ENCODE measurements at regions not wholly inside any gene's neighbourhood (a gene's known extent, or its start where the extent isn't known, plus 50 kb on each side); places are given as distances from the start of the nearest gene placed in this dataset.

GRCh38 chr1:238302646-238303045, 411.9 kb upstream of the ZP4 start:
- ATAC-seq (ENCODE audit: low FRiP score in 2 of 2) (no peak), DNase-seq (no peak)
- Histone ChIP-seq H3K27ac (no peak overlapping the region), H3K4me3 (no peak overlapping the region), H3K9me3 (no peaks in the 10 kb centered on the region), H3K27me3 (no peaks in the 10 kb centered on the region), H3K36me3 (no peaks in the 10 kb centered on the region), H3K4me1 (no peaks in the 10 kb centered on the region)
- no peak for TF ChIP-seq EP300 (IDR thresholded peaks at IDR 0.05)

- Histone ChIP-seq H3K36me3 (no peaks in the 10 kb centered on the region), H3K27ac (no peak overlapping the region), H3K4me1 (no peaks in the 10 kb centered on the region), H3K4me3 (no peak overlapping the region), H3K9me3 (no peaks in the 10 kb centered on the region), H3K27me3 (no peaks in the 10 kb centered on the region)
- DNase-seq = no peak
- TF ChIP-seq POLR2A (IDR thresholded peaks at IDR 0.05) = no peak
- TF ChIP-seq POLR2AphosphoS5 (IDR thresholded peaks at IDR 0.05) = no peak
- TF ChIP-seq CTCF (IDR thresholded peaks at IDR 0.05) = no peak
- no peak for TF ChIP-seq EP300 (IDR thresholded peaks at IDR 0.05)
- ATAC-seq (ENCODE audit: low FRiP score in 2 of 2) = no peak
- WGBS, 2 donors = 85 to 89% methylated on average over 7 of the region's 7 CpGs
Measured at GRCh38 chr1:238296371-238296770, 405.6 kb upstream of the ZP4 start.

DNA sequence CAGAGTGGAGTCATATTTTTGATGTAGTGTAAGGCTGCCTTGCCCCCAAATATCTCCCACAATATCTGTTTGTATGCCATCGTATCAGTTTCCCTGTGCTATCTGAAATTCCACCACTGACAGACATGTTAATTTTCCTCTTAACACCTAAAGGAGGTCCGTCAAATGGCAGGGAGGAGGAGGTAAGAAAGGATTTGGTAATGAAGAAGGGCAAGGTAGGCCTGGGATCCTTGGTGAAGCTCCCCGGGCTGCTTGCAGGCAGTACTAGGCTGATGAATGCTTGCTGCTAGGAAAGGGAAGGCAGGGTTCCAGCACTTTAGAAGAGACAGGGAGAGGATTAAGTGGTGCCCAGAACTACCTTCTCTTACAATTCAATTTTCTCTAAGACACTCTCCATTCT, 402.4 kb upstream of the ZP4 start:
- ATAC-seq (ENCODE audit: low FRiP score in 2 of 2) (no peak), DNase-seq (no peak)
- WGBS, 2 donors = 76 to 81% methylated on average over 3 of the region's 3 CpGs
- TF ChIP-seq EP300 (IDR thresholded peaks at IDR 0.05) (no peak), POLR2AphosphoS5 (IDR thresholded peaks at IDR 0.05) (no peak), POLR2A (IDR thresholded peaks at IDR 0.05) (no peak), CTCF (IDR thresholded peaks at IDR 0.05) (no peak)
- no peak overlapping the region for H3K27ac ChIP-seq
- H3K4me1 ChIP-seq = no peaks in the 10 kb centered on the region
- no peaks in the 10 kb centered on the region for H3K9me3 ChIP-seq
- no peaks in the 10 kb centered on the region for H3K36me3 ChIP-seq
- no peak overlapping the region for H3K4me3 ChIP-seq
- no peaks in the 10 kb centered on the region for H3K27me3 ChIP-seq

DNA sequence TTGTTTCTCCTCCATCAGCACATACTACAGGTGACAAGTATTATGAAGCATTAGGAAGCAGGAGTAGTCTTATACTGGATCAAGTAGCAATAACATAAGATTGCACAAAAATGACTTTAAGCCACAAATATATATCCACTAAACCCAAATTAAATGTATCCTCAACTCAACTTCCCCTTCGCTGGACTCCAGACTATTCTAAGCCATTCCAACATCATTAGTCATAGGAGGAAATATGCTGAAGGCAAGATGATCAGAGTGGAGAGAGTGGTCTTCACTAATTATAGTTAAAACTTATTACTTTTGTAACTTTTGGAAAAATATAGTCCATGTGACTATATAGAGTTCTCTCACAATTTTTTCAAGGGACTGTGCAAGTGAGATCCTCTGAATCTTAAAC, 390.7 kb upstream of the ZP4 start:
- H3K9me3 ChIP-seq = peaks cover 0 to 1% (median 0%) of the 10 kb centered on the region in 4 donors
- DNase-seq = no peak
- 70 to 86% methylated on average over 1 of the region's 1 CpG for WGBS, 2 donors
- H3K27me3 ChIP-seq = no peaks in the 10 kb centered on the region
- TF ChIP-seq POLR2AphosphoS5 (IDR thresholded peaks at IDR 0.05) (no peak), EP300 (IDR thresholded peaks at IDR 0.05) (no peak), CTCF (IDR thresholded peaks at IDR 0.05) (no peak), POLR2A (IDR thresholded peaks at IDR 0.05) (no peak)
- no peak overlapping the region for H3K27ac ChIP-seq
- no peak overlapping the region for H3K4me3 ChIP-seq
- no peak for ATAC-seq (ENCODE audit: low FRiP score in 2 of 2)
- H3K4me1 ChIP-seq = no peaks in the 10 kb centered on the region
- H3K36me3 ChIP-seq = no peaks in the 10 kb centered on the region

DNA sequence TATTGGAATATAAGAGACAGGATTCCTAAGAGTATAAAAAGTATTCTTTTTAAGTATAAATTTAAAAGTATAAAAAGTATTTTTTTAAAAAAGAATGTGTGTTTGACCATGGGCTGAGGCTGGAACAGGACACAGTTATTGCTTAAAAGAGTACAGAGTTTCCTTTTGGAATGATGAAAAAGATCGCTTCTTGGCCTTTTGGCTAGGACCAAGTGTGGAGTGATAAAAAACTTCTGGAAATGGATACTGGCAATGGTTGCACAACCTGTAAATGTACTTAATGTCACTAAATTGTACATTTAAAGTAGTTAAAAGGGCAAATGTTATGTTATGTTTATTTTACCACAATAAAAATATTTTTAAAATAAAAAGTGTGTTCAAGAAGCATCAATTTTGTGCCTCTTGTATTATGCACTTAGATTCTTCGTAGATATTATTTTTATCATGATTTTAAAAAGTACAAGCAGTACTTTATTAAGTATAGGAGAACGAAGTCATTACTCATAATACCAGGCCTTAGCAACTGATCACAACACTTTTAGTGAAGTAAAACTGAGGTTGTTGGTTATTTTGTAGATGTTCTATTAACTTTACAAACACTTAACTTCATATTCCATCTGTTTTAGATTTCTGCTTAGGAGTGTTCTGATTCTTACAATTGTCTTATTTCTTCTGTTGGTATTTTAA, 389.1 kb upstream of the ZP4 start:
- Histone ChIP-seq H3K4me1 (no peaks in the 10 kb centered on the region), H3K27me3 (no peaks in the 10 kb centered on the region), H3K27ac (no peak overlapping the region), H3K4me3 (no peak overlapping the region), H3K9me3 (peaks cover 0 to 10% (median 0%) of the 10 kb centered on the region in 4 donors), H3K36me3 (no peaks in the 10 kb centered on the region)
- TF ChIP-seq POLR2A (IDR thresholded peaks at IDR 0.05) (no peak), EP300 (IDR thresholded peaks at IDR 0.05) (no peak)
- DNase-seq = no peak
- WGBS, 2 donors = 65 to 75% methylated on average over 3 of the region's 3 CpGs
- ATAC-seq (ENCODE audit: low FRiP score in 2 of 2) = no peak

GRCh38 chr1:238272145-238272544, 381.4 kb upstream of the ZP4 start:
- TF ChIP-seq POLR2AphosphoS5 (IDR thresholded peaks at IDR 0.05) = no peak
- no peak for TF ChIP-seq POLR2A (IDR thresholded peaks at IDR 0.05)
- no peak for TF ChIP-seq EP300 (IDR thresholded peaks at IDR 0.05)
- TF ChIP-seq CTCF (IDR thresholded peaks at IDR 0.05) = no peak
- no peak overlapping the region for H3K4me3 ChIP-seq
- no peak for DNase-seq
- WGBS, 2 donors = 95% methylated on average over 3 of the region's 3 CpGs
- peaks cover 0 to 10% (median 0%) of the 10 kb centered on the region in 4 donors for H3K9me3 ChIP-seq
- no peaks in the 10 kb centered on the region for H3K36me3 ChIP-seq
- no peaks in the 10 kb centered on the region for H3K27me3 ChIP-seq
- H3K4me1 ChIP-seq = no peaks in the 10 kb centered on the region
- no peak for ATAC-seq (ENCODE audit: low FRiP score in 2 of 2)
- no peak overlapping the region for H3K27ac ChIP-seq

Data from upper lobe of left lung (tissue), 6 donors.